Fibroblast of skin of right quadriceps (primary cell): ENCODE measurements at regions not wholly inside any gene's neighbourhood (a gene's known extent, or its start where the extent isn't known, plus 50 kb on each side); places are given as distances from the start of the nearest gene placed in this dataset.
"Not testable (repeated sequence)": the region's sequence is repeated elsewhere in the genome, so short reads cannot be mapped to it uniquely, and the experiment has no call there.

Experiments used
- DNase-seq: peaks from one replicate; pipeline ENCODE4 v3.0.0-alpha.2; 2013

- DNase-seq: peak; percentile 95
Observed at GRCh38 chr18:23311351-23312121, 141.6 kb upstream of the RIOK3 start.

DNA sequence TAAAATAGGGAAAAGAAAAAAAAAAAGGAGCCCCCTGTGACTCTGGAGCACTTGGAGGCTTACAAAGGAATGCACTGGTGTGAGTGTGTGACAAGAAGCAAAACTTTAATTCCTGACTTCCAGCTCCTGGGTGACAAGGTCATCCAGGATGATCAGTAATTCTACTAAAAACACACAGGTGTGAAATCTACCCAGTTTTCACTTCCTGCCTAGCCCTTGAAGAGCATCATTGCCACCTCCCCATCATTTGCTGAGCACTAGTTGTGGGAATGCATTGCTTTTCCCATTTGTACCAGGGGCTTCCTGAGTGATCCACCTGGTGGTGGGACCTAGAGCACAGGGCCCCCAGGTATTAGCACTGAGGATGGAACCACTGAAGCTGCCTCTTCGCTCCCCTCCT lies 139.7 kb upstream of the RIOK3 start:
- DNase-seq: no peak

GRCh38 chr18:23314672-23315071 lies 138.4 kb upstream of the RIOK3 start:
- no peak for DNase-seq

DNA sequence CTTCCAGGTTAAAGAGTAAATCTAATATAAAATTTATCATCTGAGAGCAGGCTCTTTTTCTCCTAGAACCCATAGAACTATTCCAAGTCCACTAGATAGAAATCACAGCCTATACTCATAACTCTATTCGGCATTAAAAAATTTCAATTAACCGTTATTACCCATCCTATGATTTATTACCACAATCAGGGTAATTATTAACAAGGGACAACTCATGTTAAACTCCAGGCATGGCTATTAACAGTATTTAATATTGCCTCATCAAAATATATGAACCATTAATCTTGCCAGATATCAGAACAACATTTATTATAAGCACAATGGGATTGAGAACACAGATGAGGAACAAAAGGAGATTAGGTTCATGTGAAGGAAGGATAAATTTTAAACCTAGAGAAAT lies 136.8 kb upstream of the RIOK3 start:
- DNase-seq: no peak

DNA sequence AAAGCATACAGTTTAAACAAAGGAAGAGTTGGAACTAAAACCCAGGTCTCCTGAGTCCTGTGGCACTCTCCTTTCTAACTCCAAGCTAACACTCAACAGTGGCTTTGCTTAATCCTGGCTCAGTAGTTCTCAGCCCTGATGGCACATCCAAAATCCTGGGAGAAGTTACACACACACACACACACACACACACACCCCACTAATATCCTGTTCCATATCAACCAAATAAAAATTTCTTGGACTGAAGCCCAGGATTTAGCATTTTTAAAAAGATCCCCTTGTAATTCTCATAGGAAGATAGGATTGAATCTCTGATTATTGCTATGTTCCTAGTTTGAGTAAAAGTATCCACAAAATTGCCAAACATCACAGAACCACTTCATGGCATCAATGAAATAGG lies 136.1 kb upstream of the RIOK3 start:
- DNase-seq: peak; percentile 10

- peak; percentile 85 for DNase-seq
Observed at GRCh38 chr18:23317975-23318675, 135.0 kb upstream of the RIOK3 start.

- no peak for DNase-seq
Observed at GRCh38 chr18:23320709-23321236, 132.3 kb upstream of the RIOK3 start.

- peak; percentile 83 for DNase-seq
Observed at GRCh38 chr18:23321996-23322395, 131.1 kb upstream of the RIOK3 start.

DNA sequence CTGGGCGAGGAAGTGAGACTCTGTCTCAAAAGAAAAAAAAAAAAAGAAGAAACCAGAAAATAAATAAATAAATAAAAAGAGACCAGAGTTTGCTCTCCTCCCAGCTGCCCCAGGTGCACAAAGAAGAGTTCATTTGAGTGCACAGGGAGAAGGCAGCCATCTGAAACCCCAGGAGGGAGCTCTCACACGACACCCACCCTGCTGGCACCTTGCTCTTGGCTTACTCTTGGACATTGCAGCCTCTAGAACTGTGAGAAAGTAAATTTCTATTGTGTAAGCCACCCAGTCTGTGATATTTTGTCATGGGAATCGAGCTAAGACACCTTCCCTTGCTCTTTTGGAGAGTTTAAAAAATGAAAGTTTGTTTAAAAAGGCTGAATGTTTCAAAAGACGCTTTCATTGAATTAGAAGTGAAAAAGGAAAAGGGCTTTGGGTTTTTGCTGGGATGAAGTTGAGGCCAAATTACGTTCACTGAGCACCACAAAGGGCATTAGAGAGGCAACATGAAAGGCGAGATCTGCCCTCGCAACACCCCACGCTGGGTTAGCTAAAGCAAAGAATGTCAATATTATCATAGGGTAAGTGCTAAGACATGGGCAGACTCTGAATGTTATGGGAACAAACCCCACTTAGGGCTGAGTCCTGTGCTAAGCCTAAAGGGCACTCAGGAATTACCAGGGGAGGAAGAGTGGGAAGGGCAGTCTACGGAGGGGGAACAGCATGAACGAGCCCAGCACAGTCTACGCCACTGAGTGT lies 128.9 kb upstream of the RIOK3 start:
- no peak for DNase-seq

- DNase-seq: no peak
Observed at GRCh38 chr18:23324861-23325260, 128.2 kb upstream of the RIOK3 start.

- DNase-seq: not testable (repeated sequence)
Observed at GRCh38 chr18:23329671-23330070, 123.4 kb upstream of the RIOK3 start.

DNA sequence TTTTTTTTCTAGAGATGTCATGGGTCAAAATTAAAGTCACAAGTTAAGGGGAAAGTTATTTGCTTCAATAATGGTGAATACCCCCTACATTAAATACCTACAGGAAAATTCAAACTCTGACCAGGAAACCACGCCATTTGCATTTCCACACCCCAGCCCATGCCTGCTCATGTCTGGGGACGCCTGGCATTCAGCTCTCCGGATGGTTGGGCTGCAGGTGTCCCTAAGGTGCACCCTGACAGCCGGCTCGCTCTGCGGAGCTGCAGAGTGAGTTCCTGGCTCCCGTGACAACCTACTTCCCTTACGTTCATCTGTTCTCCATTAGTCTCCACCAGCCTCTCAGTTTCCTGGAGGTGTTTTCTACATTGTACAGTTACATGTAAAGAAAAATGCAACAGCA lies 122.7 kb upstream of the RIOK3 start:
- no peak for DNase-seq

DNA sequence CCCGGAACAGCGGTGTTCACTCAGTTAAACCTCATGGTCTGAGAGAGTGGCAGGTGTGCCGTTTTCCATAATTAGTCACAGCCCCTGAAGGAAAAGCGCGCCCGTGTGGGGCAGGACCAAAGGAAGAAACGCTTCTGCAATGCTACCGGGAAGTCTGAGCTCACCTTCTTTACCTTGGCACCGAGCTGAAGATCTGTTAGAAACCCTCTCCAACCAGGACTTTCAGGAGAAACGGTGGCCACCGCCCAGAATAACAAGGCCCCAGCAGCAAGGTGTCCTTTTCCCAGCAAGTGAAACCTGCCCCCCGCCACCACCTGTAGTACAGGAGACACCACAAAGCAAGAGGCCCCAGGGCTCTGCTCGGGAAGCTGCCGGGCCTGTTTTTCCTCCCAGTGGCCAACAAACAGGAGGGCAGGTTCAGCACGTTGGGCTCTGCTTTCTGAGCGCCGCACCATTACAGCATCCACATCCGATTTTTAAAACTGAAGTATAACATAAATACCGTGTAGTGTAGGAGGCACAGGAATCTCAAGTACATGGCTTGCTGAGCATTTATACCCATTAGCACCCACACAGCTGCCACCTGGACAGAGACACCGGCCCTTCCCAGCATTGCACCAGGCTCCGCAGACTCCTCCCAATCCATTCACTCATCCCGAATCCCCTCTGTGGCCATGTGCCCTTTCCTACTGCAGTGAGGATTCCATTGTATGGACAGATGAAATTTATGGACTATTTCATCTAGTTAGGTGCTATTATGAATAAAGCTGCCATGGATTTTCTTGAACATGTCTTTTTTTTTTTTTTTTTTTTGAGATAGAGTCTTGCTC lies 121.8 kb upstream of the RIOK3 start:
- DNase-seq: no peak

DNA sequence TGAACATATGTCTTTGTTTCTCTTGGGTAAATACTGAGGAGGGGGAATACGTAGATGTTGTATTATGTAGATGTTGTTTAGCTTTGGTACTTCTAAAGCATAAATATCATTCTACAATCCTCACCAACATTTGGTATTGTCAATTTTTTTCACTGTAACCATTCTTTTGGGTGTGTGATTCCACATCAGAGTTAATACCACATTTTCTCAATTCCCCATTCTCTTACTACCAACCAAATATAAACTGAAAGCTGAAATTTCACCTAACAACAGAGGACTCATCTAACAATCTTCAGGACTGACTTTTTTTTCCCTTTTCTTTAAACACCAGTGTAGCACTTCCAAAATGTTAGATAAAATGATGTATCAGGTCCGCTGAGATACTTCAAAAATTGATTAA lies 120.7 kb upstream of the RIOK3 start:
- DNase-seq: no peak

GRCh38 chr18:23333827-23334226 lies 119.3 kb upstream of the RIOK3 start:
- no peak for DNase-seq

- no peak for DNase-seq
Observed at GRCh38 chr18:23334569-23334968, 118.5 kb upstream of the RIOK3 start.

- DNase-seq: no peak
Observed at GRCh38 chr18:23336101-23336500, 117.0 kb upstream of the RIOK3 start.

- peak; percentile 81 for DNase-seq
Observed at GRCh38 chr18:23337599-23338444, 115.3 kb upstream of the RIOK3 start.

DNA sequence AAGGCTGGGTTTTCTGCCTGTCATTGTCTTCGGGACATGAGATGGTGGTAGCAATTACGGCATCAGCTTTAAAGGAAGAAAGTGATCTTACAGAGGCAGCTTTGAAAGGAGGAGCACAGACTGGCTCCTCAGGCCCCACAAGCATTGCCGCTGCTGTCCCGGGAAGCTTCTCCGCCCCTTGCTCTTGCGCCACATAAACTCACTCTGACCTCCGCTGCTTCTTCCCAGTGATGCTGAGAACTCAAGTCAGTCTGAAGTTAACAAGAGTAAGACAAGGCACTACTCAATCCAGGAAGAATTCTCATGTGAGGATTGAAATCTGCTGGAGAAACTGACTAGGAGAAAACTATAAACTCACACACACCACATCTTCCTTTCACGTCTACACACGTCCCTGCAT lies 112.4 kb upstream of the RIOK3 start:
- no peak for DNase-seq

- DNase-seq: no peak
Observed at GRCh38 chr18:23341383-23341782, 111.7 kb upstream of the RIOK3 start.

DNA sequence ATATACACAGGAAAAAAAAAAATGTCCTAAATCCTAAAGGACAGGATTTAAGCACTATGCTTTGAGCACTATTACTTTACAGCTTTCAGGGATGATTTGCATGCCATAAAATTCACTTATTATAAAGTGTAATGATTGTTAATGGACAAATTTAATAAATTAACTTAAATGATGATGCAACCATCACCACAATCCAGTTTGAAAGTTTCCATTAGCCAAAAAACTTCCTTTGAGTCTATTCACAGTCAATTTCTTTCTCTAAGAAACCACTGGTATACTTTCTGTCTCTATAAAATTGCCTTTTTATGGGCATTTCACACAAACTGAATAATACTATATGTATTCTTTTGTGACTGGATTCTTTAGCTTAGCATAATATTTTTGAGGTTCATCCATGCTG lies 111.1 kb upstream of the RIOK3 start:
- no peak for DNase-seq

- no peak for DNase-seq
Observed at GRCh38 chr18:23342506-23342905, 110.6 kb upstream of the RIOK3 start.
